Right lobe of liver (tissue), 6 donors: ENCODE measurements at regions not wholly inside any gene's neighbourhood (a gene's known extent, or its start where the extent isn't known, plus 50 kb on each side); places are given as distances from the start of the nearest gene placed in this dataset.

Source experiments
- ATAC-seq, 4 donors: fragments of 200-7000 bp; cut with Tn5 transposase; one replicate each; pipeline ENCODE4 v1.9.1; 2020; ENCODE audit warnings: mild to moderate bottlenecking in 4 of 4, moderate library complexity in 4 of 4
- DNase-seq, 3 donors: peaks; one replicate each; pipeline ENCODE4 v3.0.0-alpha.2; 2020
- H3K27ac ChIP-seq, 3 donors: fragments of 200-600 bp; one replicate each; pipeline ENCODE4 v1.8.0; 2022
- H3K27me3 ChIP-seq, 2 donors: fragments of 200-600 bp; one replicate each; pipeline ENCODE4 v1.8.0; 2022
- H3K36me3 ChIP-seq, 4 donors: fragments of 200-600 bp; sonication (generic) in 1 of 4; one replicate each; pipeline versions ENCODE4 v1.5.1 to v1.8.0; 2017 to 2022; ENCODE audit warnings: control low read depth in 1 of 4
- H3K4me1 ChIP-seq, 4 donors: fragments of 200-600 bp; sonication (generic) in 1 of 4; one replicate each; pipeline versions ENCODE4 v1.5.1 to v1.8.0; 2017 to 2022; ENCODE audit warnings: control low read depth in 1 of 4
- H3K4me3 ChIP-seq, 3 donors: fragments of 200-600 bp; one replicate each; pipeline ENCODE4 v1.8.0; 2022
- H3K9me3 ChIP-seq, 4 donors: fragments of 200-600 bp; sonication (generic) in 1 of 4; one replicate each; pipeline versions ENCODE4 v1.5.1 to v1.8.0; 2017 to 2022; ENCODE audit warnings: control low read depth in 1 of 4
- POLR2A ChIP-seq: fragments of 450-650 bp; IDR thresholded peaks from one replicate; pipeline ENCODE4 v1.6.1; 2017; ENCODE audit warnings: antibody characterized with exemption, mild to moderate bottlenecking
- WGBS: methylation state at CpG from one replicate; pipeline ENCODE4 v1.1.6; 2018; ENCODE audit warnings: low coverage, low lambda C conversion rate; ENCODE audit not compliant: insufficient coverage; ENCODE audit errors: missing lambda C conversion rate; 5-methylcytosine and 5-hydroxymethylcytosine counted together
- intact Hi-C, 2 donors: fragments of 100-400 bp; cut with DNase I; formaldehyde crosslinking; loops; one replicate each; pipeline versions ENCODE4 v1.11.2 to v1.14.1; 2022
- TF ChIP-seq, protein P1 (sequence below), 4 donors: fragments of 200-600 bp in 3 of 4; fragments of 450-650 bp in 1 of 4; IDR thresholded peaks; one replicate each; pipeline versions ENCODE4 v1.5.1 to v1.8.0; 2016 to 2022; ENCODE audit warnings: antibody characterized with exemption in 4 of 4, mild to moderate bottlenecking in 2 of 4
- donor health status: DM: no; HTN: yes; CAD: no.
- donor health status: DM: no; HTN: no; CAD: no.
- donor health status: DM: no; HTN: no; CAD: no.
- donor health status: DM: no; HTN: yes; CAD: no.
- donor health status: DM: no; HTN: yes; CAD: no.

GRCh38 chr1:65062339-65062738 is 85.7 kb upstream of the AK4 start:
- intact Hi-C loops = loop anchor here in 1 of 2 donors (10.0 kb wide), 1 partner anchor 142 kb away; no protein-coding TSS in a partner anchor
- peaks cover 0 to 11% (median 0%) of the 10 kb centered on the region in 4 donors for H3K4me1 ChIP-seq
- no peaks in the 10 kb centered on the region for H3K27me3 ChIP-seq
- no peak for TF ChIP-seq POLR2A
- TF ChIP-seq, protein P1, sequence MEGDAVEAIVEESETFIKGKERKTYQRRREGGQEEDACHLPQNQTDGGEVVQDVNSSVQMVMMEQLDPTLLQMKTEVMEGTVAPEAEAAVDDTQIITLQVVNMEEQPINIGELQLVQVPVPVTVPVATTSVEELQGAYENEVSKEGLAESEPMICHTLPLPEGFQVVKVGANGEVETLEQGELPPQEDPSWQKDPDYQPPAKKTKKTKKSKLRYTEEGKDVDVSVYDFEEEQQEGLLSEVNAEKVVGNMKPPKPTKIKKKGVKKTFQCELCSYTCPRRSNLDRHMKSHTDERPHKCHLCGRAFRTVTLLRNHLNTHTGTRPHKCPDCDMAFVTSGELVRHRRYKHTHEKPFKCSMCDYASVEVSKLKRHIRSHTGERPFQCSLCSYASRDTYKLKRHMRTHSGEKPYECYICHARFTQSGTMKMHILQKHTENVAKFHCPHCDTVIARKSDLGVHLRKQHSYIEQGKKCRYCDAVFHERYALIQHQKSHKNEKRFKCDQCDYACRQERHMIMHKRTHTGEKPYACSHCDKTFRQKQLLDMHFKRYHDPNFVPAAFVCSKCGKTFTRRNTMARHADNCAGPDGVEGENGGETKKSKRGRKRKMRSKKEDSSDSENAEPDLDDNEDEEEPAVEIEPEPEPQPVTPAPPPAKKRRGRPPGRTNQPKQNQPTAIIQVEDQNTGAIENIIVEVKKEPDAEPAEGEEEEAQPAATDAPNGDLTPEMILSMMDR (IDR thresholded peaks at IDR 0.05) = no peak
- no peaks in the 10 kb centered on the region for H3K9me3 ChIP-seq
- no peak overlapping the region for H3K4me3 ChIP-seq
- 88% methylated on average over 2 of the region's 2 CpGs for WGBS
- DNase-seq (no peak), ATAC-seq (no peak)
- H3K27ac ChIP-seq = no peak overlapping the region
- peaks cover 0 to 11% (median 3%) of the 10 kb centered on the region in 4 donors for H3K36me3 ChIP-seq

DNA sequence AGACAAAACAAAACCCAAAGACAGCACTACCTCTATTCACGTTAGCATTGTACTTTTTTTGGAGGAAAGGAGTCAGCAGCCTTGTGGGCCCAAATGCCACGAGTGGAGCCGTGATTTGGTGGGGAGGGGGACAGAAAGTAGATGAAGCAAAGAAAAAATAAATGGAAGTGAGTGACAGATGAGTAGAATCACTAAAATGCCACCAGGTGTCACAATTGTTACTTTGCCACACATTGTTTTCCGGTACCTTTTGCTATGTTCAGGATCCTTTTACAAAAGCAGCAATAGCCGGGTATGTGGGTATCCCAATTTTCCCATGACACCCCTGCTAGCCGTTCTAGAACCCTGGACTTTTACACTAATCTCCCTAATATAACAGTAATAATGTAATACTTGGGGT is 85.0 kb upstream of the AK4 start:
- peaks cover 0 to 11% (median 0%) of the 10 kb centered on the region in 4 donors for H3K4me1 ChIP-seq
- WGBS = 34% methylated on average over 6 of the region's 6 CpGs
- H3K27me3 ChIP-seq = no peaks in the 10 kb centered on the region
- no peak overlapping the region for H3K4me3 ChIP-seq
- ATAC-seq = no peak
- peaks cover 0 to 5% (median 1%) of the 10 kb centered on the region in 4 donors for H3K36me3 ChIP-seq
- DNase-seq = no peak
- intact Hi-C loops = loop anchor here in 1 of 2 donors (10.0 kb wide), 1 partner anchor 142 kb away; no protein-coding TSS in a partner anchor
- no peak overlapping the region for H3K27ac ChIP-seq
- no peak for TF ChIP-seq POLR2A
- TF ChIP-seq, protein P1 (IDR thresholded peaks at IDR 0.05) = peak; percentile 32 to 41 (median 33)
- H3K9me3 ChIP-seq = no peaks in the 10 kb centered on the region

- intact Hi-C loops = loop anchor here in 1 of 2 donors (10.0 kb wide), 1 partner anchor 140 kb away; no protein-coding TSS in a partner anchor
- no peaks in the 10 kb centered on the region for H3K36me3 ChIP-seq
- TF ChIP-seq, protein P1 (IDR thresholded peaks at IDR 0.05) = no peak
- TF ChIP-seq POLR2A = no peak
- H3K27ac ChIP-seq = peak overlapping the region in 1 of 3 donors; percentile 98
- peaks cover 0 to 11% (median 0%) of the 10 kb centered on the region in 4 donors for H3K4me1 ChIP-seq
- H3K27me3 ChIP-seq = no peaks in the 10 kb centered on the region
- H3K4me3 ChIP-seq = no peak overlapping the region
- ATAC-seq = no peak
- DNase-seq = no peak
- H3K9me3 ChIP-seq = no peaks in the 10 kb centered on the region
These were observed 83.0 kb upstream of the AK4 start for GRCh38 chr1:65064981-65065380.

DNA sequence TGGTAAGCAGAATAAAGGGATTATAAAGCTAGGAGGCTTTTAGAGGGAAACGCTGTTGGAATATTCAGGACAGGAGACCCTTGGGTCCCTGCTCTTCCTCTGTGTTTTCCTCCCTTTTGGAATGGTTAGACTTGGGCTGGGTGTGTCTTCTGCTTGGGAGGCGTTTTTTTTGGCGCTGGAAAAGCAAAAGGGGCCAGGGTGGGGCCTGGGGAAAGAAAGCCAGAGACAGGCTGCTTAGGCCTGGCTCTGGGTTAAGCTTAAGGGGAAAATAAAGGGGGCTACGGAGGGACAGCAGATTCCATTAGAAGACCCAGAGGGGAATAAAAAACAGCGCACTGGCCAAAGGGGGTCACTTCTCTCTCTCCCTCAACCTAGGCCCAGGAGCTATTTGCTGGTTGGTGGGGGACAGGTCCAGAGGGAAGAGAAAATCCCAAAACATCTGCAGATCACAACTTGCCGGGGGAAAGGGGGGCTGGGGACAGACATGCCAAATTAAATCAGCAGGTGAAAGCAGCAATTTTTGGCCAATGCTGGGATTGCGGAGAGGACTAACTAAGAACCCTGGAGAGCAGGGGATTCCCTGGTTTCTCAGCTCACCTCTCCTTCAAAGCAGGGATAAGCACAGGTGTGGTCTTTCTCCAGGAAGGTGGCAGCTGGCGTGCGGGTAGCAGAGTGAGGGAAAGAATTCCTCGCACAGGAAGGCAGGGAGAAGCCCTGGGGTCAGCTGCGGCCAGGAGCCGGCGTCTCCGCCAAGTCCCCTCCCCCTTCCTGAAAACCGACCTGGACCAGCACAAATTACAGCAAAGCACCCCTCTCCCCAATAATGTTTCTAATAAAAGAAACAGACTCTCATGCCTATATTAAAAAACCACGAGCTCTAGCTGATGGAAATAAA is 82.2 kb upstream of the AK4 start:
- no peak for TF ChIP-seq POLR2A
- TF ChIP-seq, protein P1 (IDR thresholded peaks at IDR 0.05) = no peak
- intact Hi-C loops = loop anchor here in 1 of 2 donors (10.0 kb wide), 1 partner anchor 139 kb away; no protein-coding TSS in a partner anchor
- 14% methylated on average over 15 of the region's 16 CpGs for WGBS
- peak; percentile 65 to 68 (median 66) for DNase-seq
- H3K27me3 ChIP-seq = no peaks in the 10 kb centered on the region
- H3K4me3 ChIP-seq = peak overlapping the region; percentile 57 to 76 (median 74)
- ATAC-seq = peak; percentile 22 to 39 (median 30)
- peak overlapping the region; percentile 98 to 100 (median 99) for H3K27ac ChIP-seq
- no peaks in the 10 kb centered on the region for H3K9me3 ChIP-seq
- no peaks in the 10 kb centered on the region for H3K36me3 ChIP-seq
- peaks cover 0 to 7% (median 0%) of the 10 kb centered on the region in 4 donors for H3K4me1 ChIP-seq
